NCI-H2196 treated with DMSO at 0.1 percent for 48 hours (cell line): ENCODE measurements at regions not wholly inside any gene's neighbourhood (a gene's known extent, or its start where the extent isn't known, plus 50 kb on each side); places are given as distances from the start of the nearest gene placed in this dataset.

Experiments used
- DNase-seq: peaks from one replicate; lab custom pipeline; 2025; ENCODE audit not compliant: unreplicated experiment; lab: John Stamatoyannopoulos, UW

DNA sequence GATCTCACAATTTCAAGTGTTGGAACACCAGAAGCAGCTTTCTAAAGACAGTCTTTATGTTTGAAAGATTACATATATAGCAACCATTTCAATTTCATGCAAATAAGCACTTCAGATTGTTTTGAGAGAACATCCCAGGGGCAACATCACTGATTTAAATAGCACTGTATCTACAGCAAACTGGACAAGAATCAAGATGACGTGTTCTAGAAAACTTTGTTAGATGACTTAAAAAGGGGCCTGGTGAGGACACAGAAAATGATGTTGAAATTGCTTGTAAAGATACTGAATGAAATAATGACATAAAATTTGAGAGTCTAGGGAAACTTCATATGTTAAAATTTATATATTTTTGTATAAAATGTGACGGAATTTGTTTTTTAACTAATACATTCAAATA lies 277.1 kb downstream of the KLF12 start:
- no peak for DNase-seq

DNA sequence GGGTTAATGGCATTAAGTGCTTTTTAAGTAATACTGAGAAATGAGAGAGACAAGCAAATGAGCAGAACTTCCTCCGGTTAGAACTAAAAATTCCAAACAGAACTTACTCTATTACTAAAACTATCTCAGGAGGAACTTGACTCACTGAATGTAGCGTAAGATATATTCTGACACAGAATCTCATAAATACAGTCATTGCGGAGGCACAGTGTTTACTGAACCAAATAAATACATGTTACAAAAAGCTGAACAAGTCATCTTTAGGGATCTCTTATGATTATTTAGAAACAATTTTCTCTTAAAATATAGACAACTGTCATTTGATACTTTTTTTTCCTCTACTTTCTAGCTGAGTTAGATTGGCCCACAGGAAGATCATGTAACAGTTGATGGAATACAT lies 283.1 kb downstream of the KLF12 start:
- no peak for DNase-seq

DNA sequence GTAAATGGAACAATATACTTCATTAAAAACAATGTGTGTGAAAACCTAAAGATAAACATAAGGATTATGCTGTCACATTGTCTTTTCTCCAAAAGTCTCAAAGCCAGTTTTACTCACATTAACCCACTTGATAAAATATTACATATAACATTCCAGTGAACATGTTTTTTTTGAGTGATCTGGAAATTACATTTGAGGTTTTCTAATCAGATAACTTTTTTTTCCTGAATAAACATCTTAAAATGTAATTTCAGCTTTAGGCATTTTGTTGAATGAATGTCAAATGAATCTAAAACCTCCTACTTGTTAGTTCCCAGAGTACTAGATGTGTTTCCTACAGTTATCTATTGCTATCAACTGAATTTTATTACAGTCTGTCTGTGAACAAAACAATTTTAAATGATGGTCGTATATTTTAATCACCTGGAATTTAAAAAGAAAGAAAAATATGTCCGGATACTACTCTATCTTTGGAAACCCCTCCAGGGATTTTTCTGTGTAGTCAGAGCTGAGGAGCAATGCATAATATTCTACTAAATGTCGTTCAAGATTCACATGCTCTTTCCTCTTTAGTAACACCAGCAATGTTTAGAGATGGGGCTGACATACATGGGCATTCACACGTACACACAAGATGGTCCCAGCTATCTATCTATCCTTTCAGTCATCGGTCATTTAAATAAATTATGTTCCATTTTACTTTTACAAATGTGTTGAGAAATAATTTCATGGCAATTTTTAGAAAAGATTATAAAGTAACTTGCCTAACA lies 283.9 kb downstream of the KLF12 start:
- DNase-seq = no peak

DNA sequence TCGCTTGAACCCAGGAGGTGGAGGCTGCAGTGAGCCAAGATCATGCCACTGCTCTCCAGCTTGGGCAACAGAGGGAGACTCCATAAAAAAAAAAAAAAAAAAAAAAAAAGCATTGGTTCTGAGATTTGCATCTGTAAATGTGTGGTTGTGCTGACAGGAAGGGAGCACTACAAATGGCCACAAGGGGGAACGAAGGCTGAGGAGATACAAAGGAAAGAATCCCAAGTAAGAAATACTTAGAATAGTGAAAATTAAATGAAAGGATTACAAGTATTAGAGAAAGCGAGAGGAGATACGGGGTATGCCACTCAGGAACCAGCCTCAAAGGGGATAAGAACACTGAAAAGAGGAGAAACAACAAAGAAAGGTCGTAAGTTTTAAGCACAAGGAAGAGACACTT lies 284.9 kb downstream of the KLF12 start:
- no peak for DNase-seq

DNA sequence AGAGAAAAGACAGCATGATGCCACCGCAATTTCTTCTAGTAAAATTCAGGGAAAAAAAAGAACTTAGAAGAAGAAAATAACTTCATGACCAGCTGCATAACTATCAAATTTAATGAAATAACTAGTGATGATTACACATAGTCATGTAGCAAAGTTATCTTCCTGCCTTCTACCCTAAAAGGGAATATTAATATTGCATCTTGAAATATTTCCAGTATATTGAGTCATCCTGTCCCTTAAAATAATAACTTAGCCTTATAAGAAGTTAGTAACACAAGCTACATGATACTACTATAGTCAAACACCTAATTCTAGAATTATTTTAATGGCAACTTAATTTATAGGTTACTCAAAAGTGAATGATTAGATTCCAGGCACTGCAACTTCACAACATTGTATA lies 289.2 kb downstream of the KLF12 start:
- no peak for DNase-seq

DNA sequence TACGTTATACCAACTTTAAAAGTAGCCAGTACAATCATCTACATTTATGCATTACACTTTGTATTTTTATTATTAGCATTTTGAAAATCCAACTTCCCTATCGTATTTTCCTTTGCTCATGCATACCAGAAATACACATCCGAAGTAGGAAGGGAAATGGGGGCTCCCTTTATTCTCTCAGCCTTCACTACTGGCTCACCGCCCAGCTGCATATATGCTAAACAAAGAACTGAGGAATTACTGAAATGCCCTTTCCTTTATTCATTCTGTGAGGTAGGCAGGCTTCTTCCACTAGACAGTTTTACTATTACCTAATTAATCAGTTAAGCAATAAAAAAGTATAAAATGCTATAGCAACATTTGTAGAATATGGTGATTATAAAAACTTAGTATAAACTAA lies 291.6 kb downstream of the KLF12 start:
- DNase-seq = no peak

DNA sequence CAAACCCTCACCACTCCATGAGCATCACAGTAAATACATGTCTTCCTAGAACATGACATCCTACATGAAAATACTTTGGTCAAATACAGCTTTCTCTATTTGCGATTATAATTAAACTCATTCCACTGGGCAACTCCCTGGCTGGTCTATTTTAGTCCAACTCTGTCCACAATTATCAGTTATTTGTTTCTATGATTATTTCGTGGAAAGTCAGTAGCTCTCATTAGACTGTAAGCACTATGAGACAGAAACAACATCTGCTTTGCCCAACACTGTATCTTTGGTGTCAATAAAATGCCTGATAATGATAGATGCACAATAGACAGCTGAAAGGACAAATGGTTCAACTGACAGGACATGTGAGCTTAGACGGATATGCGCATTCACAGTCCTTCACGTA lies 292.0 kb downstream of the KLF12 start:
- no peak for DNase-seq

DNA sequence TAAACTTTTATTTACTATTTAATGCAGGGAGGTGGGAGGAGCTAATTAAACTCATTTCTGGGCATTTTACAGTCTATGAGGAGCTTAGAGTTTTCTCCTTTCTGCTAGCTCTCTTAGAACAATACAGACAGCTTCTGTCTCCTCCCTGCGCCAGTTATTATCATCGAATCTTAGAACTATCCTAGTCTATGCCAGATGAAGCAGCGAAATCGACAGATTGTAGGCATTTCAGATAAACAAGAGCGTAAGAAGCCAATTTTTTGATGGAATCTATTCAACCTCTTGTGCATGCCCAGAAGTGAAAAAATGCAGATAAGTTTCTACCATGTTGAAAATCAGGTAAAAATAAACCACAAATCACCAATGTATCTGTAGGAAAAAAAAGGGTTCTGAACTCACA lies 297.1 kb downstream of the KLF12 start:
- no peak for DNase-seq

DNA sequence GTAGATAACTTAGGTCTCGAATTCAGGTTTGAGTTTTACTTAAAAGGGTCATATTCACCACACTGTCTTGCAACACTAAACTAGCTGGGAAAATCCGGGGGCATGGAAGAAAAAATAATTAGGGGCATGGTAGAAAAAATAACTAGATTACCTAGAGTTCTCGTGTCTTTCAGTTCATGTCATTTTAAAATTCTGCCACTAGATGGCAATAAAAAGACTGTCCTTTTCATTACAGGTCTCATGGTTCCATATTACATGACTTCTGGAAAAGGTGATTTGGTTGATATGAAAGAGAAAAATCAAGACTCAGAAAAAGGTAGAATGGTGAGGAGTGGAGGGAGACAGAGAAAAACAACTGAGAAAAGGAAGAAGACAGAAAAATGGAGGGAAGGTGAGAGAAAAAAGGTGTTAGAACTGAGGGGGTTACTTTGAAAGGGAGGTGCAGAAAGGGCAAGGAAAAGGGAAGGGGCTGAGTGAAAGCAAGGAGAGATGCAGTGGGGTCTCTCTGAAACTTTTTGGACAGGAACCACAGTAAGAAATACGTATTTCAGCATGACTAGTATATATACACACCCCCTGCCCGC lies 299.0 kb downstream of the KLF12 start:
- no peak for DNase-seq

DNA sequence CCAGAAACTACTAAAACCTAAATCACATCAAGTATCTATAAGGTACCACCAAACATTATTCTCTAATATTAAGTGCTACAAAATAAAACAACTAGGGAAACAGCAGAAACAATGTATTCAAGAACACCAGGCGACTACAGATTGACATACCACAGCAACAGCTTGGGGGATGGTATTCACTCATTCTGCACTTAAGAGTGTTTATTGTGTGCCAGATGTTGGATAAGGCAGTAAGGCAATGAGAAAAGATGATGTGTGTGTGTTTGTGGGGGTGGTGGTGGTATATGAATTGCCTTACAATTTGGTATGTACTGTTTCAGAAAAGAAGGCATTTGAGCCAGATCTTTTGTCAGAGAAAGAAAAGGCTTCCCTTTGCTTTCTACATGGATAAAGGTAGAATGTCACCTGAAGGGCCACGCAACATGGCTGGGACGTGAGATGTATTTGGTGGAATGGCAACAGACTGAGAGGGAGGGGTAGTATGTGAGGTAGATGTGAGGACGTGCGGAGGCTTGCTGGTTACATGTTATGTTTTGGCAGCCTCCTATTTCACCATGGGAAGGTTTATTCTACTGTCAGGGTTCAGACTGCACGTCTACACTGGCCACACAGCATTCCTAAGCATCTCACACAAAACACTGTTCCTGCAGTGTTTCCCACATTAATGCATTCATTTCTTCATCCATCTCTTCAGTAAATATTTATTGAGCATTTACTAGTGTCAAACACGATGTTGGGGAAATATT lies 300.7 kb downstream of the KLF12 start:
- no peak for DNase-seq

DNA sequence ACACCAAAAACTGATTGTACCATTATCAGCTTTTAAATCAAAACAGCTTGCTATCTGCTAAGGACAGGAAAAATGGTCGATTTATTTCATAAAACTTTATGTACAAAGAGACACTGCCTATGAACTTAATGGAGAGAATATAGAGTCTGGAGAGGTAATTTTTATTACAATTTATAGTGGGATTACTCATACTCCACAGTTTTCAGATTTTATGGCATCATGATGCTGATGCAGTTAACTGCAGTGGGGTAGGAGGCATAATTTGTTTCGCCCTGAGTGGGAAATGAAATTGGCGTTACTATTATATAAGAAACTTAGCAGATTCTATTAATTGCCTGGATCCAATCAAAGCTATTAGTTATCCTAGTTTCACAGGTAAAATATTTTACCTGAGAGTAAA lies 301.4 kb downstream of the KLF12 start:
- DNase-seq = no peak

DNA sequence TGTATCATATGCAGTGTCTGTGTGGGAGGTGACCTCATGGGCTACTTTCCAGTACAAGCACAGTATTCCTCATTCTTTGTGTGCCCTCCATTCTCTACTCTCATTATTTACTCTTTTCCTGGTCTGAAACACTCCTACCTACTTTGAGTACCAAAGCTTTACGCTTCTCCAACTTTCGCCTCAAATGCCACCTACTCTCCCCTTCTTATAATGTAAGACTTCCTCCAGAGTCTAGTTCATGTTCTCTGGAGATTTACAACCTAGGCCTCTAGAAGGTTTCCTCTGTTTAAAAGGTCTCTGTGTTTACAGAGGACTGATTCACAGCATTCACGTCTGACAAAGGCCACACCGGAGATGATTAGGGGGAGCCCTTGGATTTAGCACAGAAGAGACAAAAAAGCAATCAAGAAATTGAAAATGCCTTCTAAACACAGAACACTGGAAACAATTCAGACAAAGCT lies 302.0 kb downstream of the KLF12 start:
- no peak for DNase-seq

DNA sequence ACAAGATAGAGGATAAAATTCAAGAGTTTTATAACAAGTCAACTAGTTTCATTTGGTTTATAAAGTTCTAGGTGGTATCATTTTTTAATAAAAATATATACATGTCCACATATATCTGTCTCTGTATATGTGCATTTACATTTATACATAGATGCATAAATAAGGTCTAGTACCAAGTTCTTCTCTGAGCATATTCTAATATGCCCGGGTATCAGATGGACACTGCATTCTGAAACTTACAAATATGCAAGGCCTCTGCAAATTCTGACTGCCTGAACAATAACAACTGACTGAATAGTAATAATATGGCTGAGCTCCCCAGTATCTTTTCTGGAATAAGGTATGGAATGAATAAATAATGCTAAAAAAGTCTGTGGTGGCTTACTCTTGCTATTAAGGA lies 304.8 kb downstream of the KLF12 start:
- DNase-seq = no peak

DNA sequence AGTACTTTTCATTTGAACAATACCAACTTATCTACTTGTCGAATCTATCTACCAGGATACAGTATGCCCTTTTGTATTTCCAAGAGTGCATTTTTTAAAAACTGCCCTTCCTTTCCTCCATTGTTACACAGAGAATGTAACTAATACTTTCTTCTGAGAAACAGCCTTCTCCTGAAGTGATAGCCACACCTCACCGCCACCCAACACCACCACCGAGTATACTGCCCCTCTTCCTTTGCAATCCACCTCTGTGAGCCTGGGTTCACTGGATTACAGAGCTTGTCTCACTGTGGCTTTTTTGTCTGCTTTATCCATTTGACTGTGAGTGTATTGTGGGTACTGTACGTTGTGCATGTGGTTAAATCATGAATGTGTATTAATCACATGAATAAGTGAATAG lies 305.4 kb downstream of the KLF12 start:
- DNase-seq = no peak

DNA sequence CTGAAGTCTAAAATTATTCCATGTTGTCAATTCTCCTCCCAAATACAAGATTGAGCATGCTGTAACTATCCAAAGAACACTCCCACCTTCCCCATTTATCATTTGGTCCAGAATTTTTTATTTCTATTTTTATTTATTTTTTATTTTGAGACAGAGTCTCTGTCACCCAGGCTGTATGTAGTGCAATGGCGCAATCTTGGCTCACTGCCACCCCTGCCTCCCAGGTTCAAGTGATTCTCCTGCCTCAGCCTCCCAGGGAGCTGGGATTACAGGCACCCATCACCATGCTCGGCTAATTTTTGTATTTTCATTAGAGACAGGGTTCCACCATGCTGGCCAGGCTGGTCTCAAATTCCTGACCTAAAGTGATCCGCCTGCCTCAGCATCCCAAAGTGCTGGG lies 306.8 kb downstream of the KLF12 start:
- DNase-seq = no peak

DNA sequence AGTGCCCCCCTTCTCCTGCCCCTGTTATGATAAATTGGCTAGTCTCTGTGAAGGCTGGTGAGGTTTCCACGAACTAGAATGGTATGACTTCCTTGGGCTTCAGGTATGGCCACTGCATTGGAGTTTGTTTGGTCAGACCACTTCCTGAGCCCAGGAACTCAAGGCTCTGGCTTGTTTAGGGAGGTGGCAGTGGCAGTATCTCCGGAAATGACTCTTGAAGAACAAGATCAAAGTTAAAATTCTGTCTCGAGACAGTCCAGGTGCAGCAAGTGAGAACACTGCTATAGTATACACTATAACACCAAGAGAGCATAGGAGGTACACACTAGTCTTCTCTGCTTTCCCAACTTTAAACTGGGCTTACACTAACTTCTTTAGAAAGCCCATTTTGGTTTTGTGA lies 309.1 kb downstream of the KLF12 start:
- DNase-seq = no peak

DNA sequence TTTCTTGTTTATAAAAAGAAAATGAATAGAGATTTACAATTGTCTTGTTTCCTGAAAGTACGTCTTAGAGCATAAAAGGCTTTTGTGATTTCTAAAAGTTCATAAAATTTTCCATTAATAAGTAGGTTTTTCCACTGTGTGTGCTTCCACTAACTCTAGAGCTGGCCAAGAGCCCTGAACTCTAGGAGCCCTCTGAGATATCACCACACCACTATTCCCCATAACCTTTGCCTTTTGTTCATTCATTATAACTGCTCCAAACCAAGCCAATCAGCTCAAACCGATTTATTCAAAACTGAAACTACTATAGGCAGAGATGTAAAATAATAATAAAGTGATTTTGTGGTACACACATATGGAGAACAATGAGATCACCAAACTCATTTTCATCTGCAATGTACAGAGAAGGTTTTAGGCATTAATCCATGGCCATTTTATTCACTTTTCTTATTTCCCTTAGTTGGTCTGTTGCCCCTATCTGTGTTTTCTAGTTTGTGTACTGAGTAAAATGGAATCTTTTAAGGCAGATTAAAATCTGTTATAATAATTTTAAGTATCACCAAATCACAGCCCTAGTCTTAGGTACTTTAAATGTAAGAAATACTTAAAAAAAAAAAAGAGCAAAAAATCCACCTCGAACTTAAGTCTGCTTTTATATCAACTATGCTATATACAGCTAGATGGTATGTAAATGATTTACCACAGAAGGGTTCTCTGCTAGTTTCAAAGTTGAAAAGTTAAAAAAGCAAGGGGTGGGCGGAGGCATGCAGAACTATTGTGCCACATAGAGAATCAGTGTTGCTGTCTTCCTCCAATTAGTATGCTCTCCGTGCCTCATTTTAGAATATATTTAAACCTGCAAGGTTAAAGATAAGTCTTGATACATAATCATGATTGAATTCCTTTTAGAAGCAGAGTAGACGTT lies 311.3 kb downstream of the KLF12 start:
- no peak for DNase-seq

DNA sequence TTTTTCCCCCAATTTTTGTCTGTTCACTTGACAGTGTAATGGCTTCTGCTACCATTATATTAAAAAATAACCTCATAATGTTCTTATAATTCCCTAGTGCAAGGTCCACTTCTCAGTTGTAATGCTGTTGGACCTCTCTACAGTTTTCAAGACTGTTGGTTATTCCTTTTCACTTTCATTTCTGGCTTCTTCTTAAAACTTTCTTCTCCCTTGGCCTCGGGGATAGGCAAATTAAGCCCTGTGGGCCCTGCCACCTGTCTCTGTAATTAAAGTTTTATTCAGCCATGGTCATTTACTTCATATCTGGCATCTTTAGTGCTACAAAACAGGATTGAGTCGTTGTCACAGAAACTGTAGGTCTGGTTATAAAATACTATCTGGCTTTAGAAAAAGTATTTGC lies 313.5 kb downstream of the KLF12 start:
- no peak for DNase-seq

DNA sequence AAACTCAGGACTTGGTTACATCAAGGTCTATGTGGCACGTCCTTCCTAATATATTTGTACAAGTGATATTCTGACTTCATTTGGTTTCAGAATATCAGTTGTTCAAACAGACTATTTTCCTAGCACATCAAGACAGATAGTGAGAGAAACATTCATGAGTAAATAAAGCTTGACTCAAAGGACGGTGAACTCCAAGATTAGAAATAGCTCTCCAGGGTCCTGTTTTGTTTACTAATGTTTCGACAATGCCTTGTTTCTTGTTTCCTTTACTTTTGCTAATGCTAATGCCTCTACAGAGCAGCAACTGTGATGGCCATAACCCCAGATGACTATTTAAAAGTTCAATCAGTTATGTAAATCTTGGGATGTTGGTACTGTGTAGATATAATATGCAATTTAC lies 313.9 kb downstream of the KLF12 start:
- no peak for DNase-seq

DNA sequence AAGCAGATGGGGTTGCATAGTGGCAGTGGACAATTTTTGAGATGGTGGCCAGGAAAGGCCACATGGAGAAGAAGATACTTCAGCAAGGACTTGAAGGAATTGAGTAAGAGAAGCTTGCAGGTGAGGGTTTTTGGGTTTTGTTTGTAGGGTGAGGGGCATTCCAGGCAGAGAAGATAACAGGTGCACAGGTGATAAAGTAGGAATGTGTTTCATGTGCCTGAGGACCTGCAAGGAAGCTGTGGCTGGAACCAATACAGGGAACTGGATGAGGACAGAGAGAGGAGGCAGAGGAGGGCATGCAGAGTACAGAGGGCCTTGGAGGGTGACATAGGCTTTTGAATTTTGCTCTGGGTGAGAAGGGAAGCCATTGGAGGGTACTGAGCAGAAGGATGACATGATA lies 314.5 kb downstream of the KLF12 start:
- no peak for DNase-seq

DNA sequence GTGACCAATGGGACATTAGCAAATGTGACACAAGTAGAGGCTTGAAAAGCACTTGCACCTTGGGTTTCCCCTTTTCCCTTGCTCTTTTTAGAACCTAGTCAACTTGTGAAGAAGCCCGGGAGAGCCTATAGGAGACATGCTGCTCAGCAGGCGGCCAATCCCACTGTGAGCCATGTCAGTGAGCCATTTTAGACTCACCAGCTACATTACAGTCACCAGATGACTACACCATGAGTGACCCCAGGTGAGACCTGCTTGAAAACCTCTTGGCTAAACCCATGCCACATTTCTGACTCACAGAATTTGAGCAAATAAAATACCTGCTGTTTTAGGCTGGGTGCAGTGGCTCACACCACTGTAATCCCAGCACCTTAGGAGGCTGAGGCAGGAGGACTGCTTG lies 317.5 kb downstream of the KLF12 start:
- no peak for DNase-seq
